K562 (cell line): ENCODE measurements at regions not wholly inside any gene's neighbourhood (a gene's known extent, or its start where the extent isn't known, plus 50 kb on each side); places are given as distances from the start of the nearest gene placed in this dataset.

Experiments used
- EZH2 ChIP-seq: IDR thresholded peaks from 2 replicates; pipeline ENCODE4 v1.6.1; 2012; ENCODE audit warnings: low read depth, mild to moderate bottlenecking, inconsistent platforms, low read length, borderline replicate concordance
- MAZ ChIP-seq, 2 experiments: fragments of 450-650 bp in 1 of 2; sonication (generic) in 1 of 2; formaldehyde crosslinking; IDR thresholded peaks in 1 of 2; conservative IDR thresholded peaks in 1 of 2; 2 replicates each; pipeline versions ENCODE4 v1.4.0 to v1.5.0; 2020; ENCODE audit warnings: mild to moderate bottlenecking in 1 of 2, missing genetic modification reagents in 1 of 2
- NFIC ChIP-seq: fragments of 450-650 bp; IDR thresholded peaks from 2 replicates; pipeline ENCODE4 v1.6.1; 2017; ENCODE audit warnings: mild to moderate bottlenecking, inconsistent platforms
- NR2F6 ChIP-seq: fragments of 450-650 bp; formaldehyde crosslinking; IDR thresholded peaks from 2 replicates; pipeline ENCODE4 v1.4.0; 2020; ENCODE audit warnings: mild to moderate bottlenecking
- POLR2AphosphoS2 ChIP-seq: IDR thresholded peaks from 2 replicates; pipeline ENCODE4 v1.6.1; 2012; ENCODE audit warnings: low read length, improper control_type of control experiment
- RAD21 ChIP-seq, 2 experiments: fragments of 250-450 bp in 1 of 2; fragments of 450-650 bp in 1 of 2; sonication (Bioruptor Pico) in 1 of 2; formaldehyde crosslinking in 1 of 2; IDR thresholded peaks in 1 of 2; conservative IDR thresholded peaks in 1 of 2; 2 replicates each; pipeline versions ENCODE4 v1.4.0 to v1.8.0; 2020 to 2022; ENCODE audit warnings: mild to moderate bottlenecking in 2 of 2, moderate library complexity in 1 of 2
- RCOR1 ChIP-seq, 2 experiments: IDR thresholded peaks; 2 replicates each; pipeline ENCODE4 v1.6.1; 2012; ENCODE audit warnings: low read depth in 2 of 2, low read length in 2 of 2, borderline replicate concordance in 1 of 2, improper control_type of control experiment in 1 of 2
- SREBF2 ChIP-seq: sonication (generic); formaldehyde crosslinking; IDR thresholded peaks from 2 replicates; pipeline ENCODE4 v1.4.0; 2020; ENCODE audit warnings: mild to moderate bottlenecking, missing genetic modification reagents
- ZNF133 ChIP-seq: fragments of 250-450 bp; sonication (Bioruptor Pico); IDR thresholded peaks from 2 replicates; pipeline ENCODE4 v1.4.0; 2020; ENCODE audit warnings: mild to moderate bottlenecking
- ZNF274 ChIP-seq: IDR thresholded peaks from 2 replicates; pipeline ENCODE4 v1.6.1; 2011; ENCODE audit warnings: low read depth, mild to moderate bottlenecking, low read length, moderate library complexity, borderline replicate concordance
- TF ChIP-seq, protein P1 (sequence below), 2 experiments: fragments of 450-650 bp in 1 of 2; sonication (generic) in 1 of 2; formaldehyde crosslinking in 1 of 2; IDR thresholded peaks in 1 of 2; conservative IDR thresholded peaks in 1 of 2; 2 replicates each; pipeline versions ENCODE4 v1.6.1 to v1.8.1; 2016 to 2023; ENCODE audit warnings: mild to moderate bottlenecking in 2 of 2, moderate library complexity in 2 of 2, inconsistent platforms in 1 of 2, missing genetic modification reagents in 1 of 2
- TF ChIP-seq, protein P2 (sequence below): sonication (generic); formaldehyde crosslinking; IDR thresholded peaks from 2 replicates; pipeline ENCODE4 v1.4.0; 2020; ENCODE audit warnings: mild to moderate bottlenecking, missing genetic modification reagents
- TF ChIP-seq, protein P3 (sequence below): fragments of 250-450 bp; sonication (Bioruptor Pico); IDR thresholded peaks from 2 replicates; pipeline ENCODE4 v1.8.0; 2021; ENCODE audit warnings: mild to moderate bottlenecking, moderate library complexity
- TF ChIP-seq, protein P4 (sequence below): sonication (generic); formaldehyde crosslinking; IDR thresholded peaks from 2 replicates; pipeline ENCODE4 v1.9.0; 2022; ENCODE audit warnings: mild to moderate bottlenecking, missing genetic modification reagents

DNA sequence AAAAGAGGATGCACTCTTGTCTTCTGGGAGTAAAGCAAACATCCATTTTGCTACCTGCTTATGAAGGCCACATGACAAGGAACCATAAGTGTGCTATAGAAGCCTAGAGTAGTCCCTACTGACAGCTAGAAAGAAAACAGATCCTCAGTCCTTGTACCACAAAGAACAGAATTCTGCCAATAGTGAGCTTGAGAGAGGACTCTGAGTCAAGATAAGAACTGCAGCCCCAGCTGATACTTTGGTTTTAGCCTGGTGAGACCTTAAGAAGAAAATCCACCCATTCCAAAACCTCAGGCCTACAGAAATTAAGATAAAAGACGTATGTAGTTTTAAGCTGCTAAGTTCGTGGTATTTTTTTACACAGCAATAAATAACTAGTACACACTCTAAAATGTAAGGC is 914.6 kb downstream of the PCDH19 start:
- no peak for TF ChIP-seq NR2F6 (CRISPR knock-in tag)
- no peak for TF ChIP-seq EZH2
- no peak for TF ChIP-seq RAD21 (CRISPR knock-in tag; conservative IDR thresholded peaks at IDR 0.05 in 1 of 2, IDR thresholded peaks at IDR 0.05 in 1 of 2)
- no peak for TF ChIP-seq NFIC
- TF ChIP-seq ZNF274, result no peak
- TF ChIP-seq, protein P1, sequence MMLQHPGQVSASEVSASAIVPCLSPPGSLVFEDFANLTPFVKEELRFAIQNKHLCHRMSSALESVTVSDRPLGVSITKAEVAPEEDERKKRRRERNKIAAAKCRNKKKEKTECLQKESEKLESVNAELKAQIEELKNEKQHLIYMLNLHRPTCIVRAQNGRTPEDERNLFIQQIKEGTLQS (IDR thresholded peaks at IDR 0.05), result no peak
- TF ChIP-seq, protein P1 (CRISPR knock-in tag; conservative IDR thresholded peaks at IDR 0.05), result no peak
- no peak for TF ChIP-seq MAZ (CRISPR knock-in tag; conservative IDR thresholded peaks at IDR 0.05 in 1 of 2, IDR thresholded peaks at IDR 0.05 in 1 of 2)
- no peak for TF ChIP-seq ZNF133
- TF ChIP-seq RCOR1 (IDR thresholded peaks at IDR 0.05; ENCODE audit: borderline replicate concordance in 1 of 2, low read depth in 2 of 2, low read length in 2 of 2), result no peak
- no peak for TF ChIP-seq POLR2AphosphoS2
- TF ChIP-seq, protein P2, sequence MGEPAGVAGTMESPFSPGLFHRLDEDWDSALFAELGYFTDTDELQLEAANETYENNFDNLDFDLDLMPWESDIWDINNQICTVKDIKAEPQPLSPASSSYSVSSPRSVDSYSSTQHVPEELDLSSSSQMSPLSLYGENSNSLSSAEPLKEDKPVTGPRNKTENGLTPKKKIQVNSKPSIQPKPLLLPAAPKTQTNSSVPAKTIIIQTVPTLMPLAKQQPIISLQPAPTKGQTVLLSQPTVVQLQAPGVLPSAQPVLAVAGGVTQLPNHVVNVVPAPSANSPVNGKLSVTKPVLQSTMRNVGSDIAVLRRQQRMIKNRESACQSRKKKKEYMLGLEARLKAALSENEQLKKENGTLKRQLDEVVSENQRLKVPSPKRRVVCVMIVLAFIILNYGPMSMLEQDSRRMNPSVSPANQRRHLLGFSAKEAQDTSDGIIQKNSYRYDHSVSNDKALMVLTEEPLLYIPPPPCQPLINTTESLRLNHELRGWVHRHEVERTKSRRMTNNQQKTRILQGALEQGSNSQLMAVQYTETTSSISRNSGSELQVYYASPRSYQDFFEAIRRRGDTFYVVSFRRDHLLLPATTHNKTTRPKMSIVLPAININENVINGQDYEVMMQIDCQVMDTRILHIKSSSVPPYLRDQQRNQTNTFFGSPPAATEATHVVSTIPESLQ, result no peak
- TF ChIP-seq, protein P3, sequence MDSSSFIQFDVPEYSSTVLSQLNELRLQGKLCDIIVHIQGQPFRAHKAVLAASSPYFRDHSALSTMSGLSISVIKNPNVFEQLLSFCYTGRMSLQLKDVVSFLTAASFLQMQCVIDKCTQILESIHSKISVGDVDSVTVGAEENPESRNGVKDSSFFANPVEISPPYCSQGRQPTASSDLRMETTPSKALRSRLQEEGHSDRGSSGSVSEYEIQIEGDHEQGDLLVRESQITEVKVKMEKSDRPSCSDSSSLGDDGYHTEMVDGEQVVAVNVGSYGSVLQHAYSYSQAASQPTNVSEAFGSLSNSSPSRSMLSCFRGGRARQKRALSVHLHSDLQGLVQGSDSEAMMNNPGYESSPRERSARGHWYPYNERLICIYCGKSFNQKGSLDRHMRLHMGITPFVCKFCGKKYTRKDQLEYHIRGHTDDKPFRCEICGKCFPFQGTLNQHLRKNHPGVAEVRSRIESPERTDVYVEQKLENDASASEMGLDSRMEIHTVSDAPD (CRISPR knock-in tag), result no peak
- TF ChIP-seq, protein P4, sequence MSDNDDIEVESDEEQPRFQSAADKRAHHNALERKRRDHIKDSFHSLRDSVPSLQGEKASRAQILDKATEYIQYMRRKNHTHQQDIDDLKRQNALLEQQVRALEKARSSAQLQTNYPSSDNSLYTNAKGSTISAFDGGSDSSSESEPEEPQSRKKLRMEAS (CRISPR knock-in tag), result no peak
- TF ChIP-seq SREBF2, result no peak
